ENCODE measurements at regions not wholly inside any gene's neighbourhood (a gene's known extent, or its start where the extent isn't known, plus 50 kb on each side); places are given as distances from the start of the nearest gene placed in this dataset.

- peaks cover 4% of the 10 kb centered on the region for H3K9me3 ChIP-seq (ENCODE audit: control insufficient read depth, low read depth, low read length)
- no peak overlapping the region for H3K9ac ChIP-seq (ENCODE audit: control insufficient read depth, extremely low read depth, insufficient read depth, low read length)
- H3K27me3 ChIP-seq (ENCODE audit: control insufficient read depth, extremely low read depth, insufficient read depth, low read length), result no peaks in the 10 kb centered on the region
- FAIRE-seq (no peak), DNase-seq (ENCODE audit: low read depth, low spot score) (no peak)
- H4K20me1 ChIP-seq (ENCODE audit: control insufficient read depth, extremely low read depth, insufficient read depth, low read length), result no peaks in the 10 kb centered on the region
- no peaks in the 10 kb centered on the region for H3K79me2 ChIP-seq (ENCODE audit: control insufficient read depth, insufficient read depth, low read length)
- H3K4me2 ChIP-seq (ENCODE audit: control insufficient read depth, extremely low read depth, insufficient read depth, low read depth, low read length), result no peak overlapping the region
- no peak overlapping the region for H2AFZ ChIP-seq (ENCODE audit: control insufficient read depth, low read length)
- no peaks in the 10 kb centered on the region for H3K36me3 ChIP-seq (ENCODE audit: control insufficient read depth in 2 of 2, extremely low read depth in 1 of 2, insufficient read depth in 2 of 2, low read length in 2 of 2)
- H3K4me1 ChIP-seq (ENCODE audit: control insufficient read depth, extremely low read depth, insufficient read depth, low read length), result no peaks in the 10 kb centered on the region
- TF ChIP-seq CTCF (optimal IDR thresholded peaks at IDR 0.05 in 1 of 3, IDR thresholded peaks at IDR 0.05 in 1 of 3, conservative IDR thresholded peaks at IDR 0.05 in 1 of 3; ENCODE audit: extremely low read depth in 1 of 3, insufficient read depth in 2 of 3, low read length in 3 of 3) (no peak), EZH2 (IDR thresholded peaks at IDR 0.05; ENCODE audit: low read length) (no peak)
- dilution Hi-C loops (cut with MboI; ENCODE audit: extremely low pct_ligation_motif_present, low sequenced_read_pairs), result no loop called here
- H3K27ac ChIP-seq (ENCODE audit: control insufficient read depth, insufficient read depth, low read length), result no peak overlapping the region
- H3K4me3 ChIP-seq (ENCODE audit: control insufficient read depth in 2 of 3, extremely low read depth in 1 of 3, insufficient read depth in 2 of 3, low read depth in 1 of 3, low read length in 3 of 3), result no peak overlapping the region
- H3K9me1 ChIP-seq (ENCODE audit: control insufficient read depth, extremely low read depth, insufficient read depth, low read length), result no peaks in the 10 kb centered on the region
These were observed 840.2 kb upstream of the CNTN5 start for GRCh38 chr11:98180511-98180910.

GRCh38 chr11:98180921-98181320 is 839.8 kb upstream of the CNTN5 start:
- H4K20me1 ChIP-seq (ENCODE audit: control insufficient read depth, extremely low read depth, insufficient read depth, low read length), result no peaks in the 10 kb centered on the region
- peaks cover 4% of the 10 kb centered on the region for H3K9me3 ChIP-seq (ENCODE audit: control insufficient read depth, low read depth, low read length)
- H3K9me1 ChIP-seq (ENCODE audit: control insufficient read depth, extremely low read depth, insufficient read depth, low read length), result no peaks in the 10 kb centered on the region
- H3K27me3 ChIP-seq (ENCODE audit: control insufficient read depth, extremely low read depth, insufficient read depth, low read length), result no peaks in the 10 kb centered on the region
- H3K9ac ChIP-seq (ENCODE audit: control insufficient read depth, extremely low read depth, insufficient read depth, low read length), result no peak overlapping the region
- FAIRE-seq (no peak), DNase-seq (ENCODE audit: low read depth, low spot score) (no peak)
- no peaks in the 10 kb centered on the region for H3K79me2 ChIP-seq (ENCODE audit: control insufficient read depth, insufficient read depth, low read length)
- H2AFZ ChIP-seq (ENCODE audit: control insufficient read depth, low read length), result no peak overlapping the region
- no peak overlapping the region for H3K4me3 ChIP-seq (ENCODE audit: control insufficient read depth in 2 of 3, extremely low read depth in 1 of 3, insufficient read depth in 2 of 3, low read depth in 1 of 3, low read length in 3 of 3)
- H3K27ac ChIP-seq (ENCODE audit: control insufficient read depth, insufficient read depth, low read length), result no peak overlapping the region
- no peaks in the 10 kb centered on the region for H3K4me1 ChIP-seq (ENCODE audit: control insufficient read depth, extremely low read depth, insufficient read depth, low read length)
- no peak overlapping the region for H3K4me2 ChIP-seq (ENCODE audit: control insufficient read depth, extremely low read depth, insufficient read depth, low read depth, low read length)
- H3K36me3 ChIP-seq (ENCODE audit: control insufficient read depth in 2 of 2, extremely low read depth in 1 of 2, insufficient read depth in 2 of 2, low read length in 2 of 2), result no peaks in the 10 kb centered on the region
- TF ChIP-seq EZH2 (IDR thresholded peaks at IDR 0.05; ENCODE audit: low read length), result no peak
- no peak for TF ChIP-seq CTCF (optimal IDR thresholded peaks at IDR 0.05 in 1 of 3, IDR thresholded peaks at IDR 0.05 in 1 of 3, conservative IDR thresholded peaks at IDR 0.05 in 1 of 3; ENCODE audit: extremely low read depth in 1 of 3, insufficient read depth in 2 of 3, low read length in 3 of 3)
- dilution Hi-C loops (cut with MboI; ENCODE audit: extremely low pct_ligation_motif_present, low sequenced_read_pairs), result no loop called here
